ENCODE measurements at regions not wholly inside any gene's neighbourhood (a gene's known extent, or its start where the extent isn't known, plus 50 kb on each side); places are given as distances from the start of the nearest gene placed in this dataset.

DNA sequence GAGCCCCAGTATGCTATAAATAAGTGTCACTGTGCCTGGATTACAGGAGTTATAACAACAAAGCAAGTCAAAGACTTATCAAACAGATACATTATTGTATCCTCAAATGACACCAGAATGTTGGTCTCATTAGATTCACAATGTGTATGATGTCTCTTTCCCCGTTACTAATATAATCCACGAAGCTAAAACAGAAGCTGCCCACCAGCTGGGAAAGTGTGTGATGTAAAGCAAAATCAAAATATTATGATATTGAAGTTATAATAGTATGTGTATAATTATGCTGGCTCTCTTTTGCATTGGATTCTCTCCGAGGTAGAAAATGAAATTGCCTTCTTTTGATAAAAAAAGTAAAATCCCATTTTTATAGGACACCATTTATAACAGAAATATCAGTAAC, 127.3 kb upstream of the MAN2A1 start:
- TF ChIP-seq, protein P1, sequence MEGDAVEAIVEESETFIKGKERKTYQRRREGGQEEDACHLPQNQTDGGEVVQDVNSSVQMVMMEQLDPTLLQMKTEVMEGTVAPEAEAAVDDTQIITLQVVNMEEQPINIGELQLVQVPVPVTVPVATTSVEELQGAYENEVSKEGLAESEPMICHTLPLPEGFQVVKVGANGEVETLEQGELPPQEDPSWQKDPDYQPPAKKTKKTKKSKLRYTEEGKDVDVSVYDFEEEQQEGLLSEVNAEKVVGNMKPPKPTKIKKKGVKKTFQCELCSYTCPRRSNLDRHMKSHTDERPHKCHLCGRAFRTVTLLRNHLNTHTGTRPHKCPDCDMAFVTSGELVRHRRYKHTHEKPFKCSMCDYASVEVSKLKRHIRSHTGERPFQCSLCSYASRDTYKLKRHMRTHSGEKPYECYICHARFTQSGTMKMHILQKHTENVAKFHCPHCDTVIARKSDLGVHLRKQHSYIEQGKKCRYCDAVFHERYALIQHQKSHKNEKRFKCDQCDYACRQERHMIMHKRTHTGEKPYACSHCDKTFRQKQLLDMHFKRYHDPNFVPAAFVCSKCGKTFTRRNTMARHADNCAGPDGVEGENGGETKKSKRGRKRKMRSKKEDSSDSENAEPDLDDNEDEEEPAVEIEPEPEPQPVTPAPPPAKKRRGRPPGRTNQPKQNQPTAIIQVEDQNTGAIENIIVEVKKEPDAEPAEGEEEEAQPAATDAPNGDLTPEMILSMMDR (IDR thresholded peaks at IDR 0.05): no peak
- no peak for TF ChIP-seq POLR2A (IDR thresholded peaks at IDR 0.05)

All from Peyer's patch (tissue), 4 donors.